ENCODE measurements at regions not wholly inside any gene's neighbourhood (a gene's known extent, or its start where the extent isn't known, plus 50 kb on each side); places are given as distances from the start of the nearest gene placed in this dataset.

DNA sequence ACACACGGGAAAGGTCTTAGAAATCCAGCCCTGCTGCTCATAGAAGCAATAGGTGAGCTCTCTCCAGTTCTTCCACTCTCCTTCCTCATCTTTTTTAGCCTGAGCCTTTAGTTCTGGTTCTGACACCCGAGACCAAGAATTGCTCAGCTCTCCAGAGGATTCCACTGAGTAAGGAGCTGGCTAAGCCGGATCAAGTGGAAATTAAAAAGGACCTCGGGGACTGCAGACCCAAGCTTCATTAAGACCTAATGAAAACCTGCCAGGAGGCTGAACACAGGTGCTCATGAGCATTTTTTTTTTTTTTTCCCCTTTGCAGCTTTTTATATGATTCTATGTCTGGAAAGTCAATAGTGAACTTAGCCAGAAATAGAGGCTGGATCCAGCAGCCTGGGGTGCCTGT lies 1176.0 kb upstream of the AUTS2 start:
- Histone ChIP-seq H3K4me3 (ENCODE audit: low read depth, low read length) (no peak overlapping the region), H3K27me3 (ENCODE audit: control insufficient read depth, insufficient read depth, low read length) (no peaks in the 10 kb centered on the region), H3K36me3 (ENCODE audit: control insufficient read depth, insufficient read depth, low read length) (no peaks in the 10 kb centered on the region)
- no peak for TF ChIP-seq CTCF (IDR thresholded peaks at IDR 0.05; ENCODE audit: insufficient read depth, low read length, poor library complexity, severe bottlenecking)
- no peak for DNase-seq (ENCODE audit: low read depth)

- H3K4me3 ChIP-seq (ENCODE audit: low read depth, low read length): no peak overlapping the region
- no peak for DNase-seq (ENCODE audit: low read depth)
- H3K27me3 ChIP-seq (ENCODE audit: control insufficient read depth, insufficient read depth, low read length): no peaks in the 10 kb centered on the region
- TF ChIP-seq CTCF (IDR thresholded peaks at IDR 0.05; ENCODE audit: insufficient read depth, low read length, poor library complexity, severe bottlenecking): no peak
- no peaks in the 10 kb centered on the region for H3K36me3 ChIP-seq (ENCODE audit: control insufficient read depth, insufficient read depth, low read length)
Measured at GRCh38 chr7:68423356-68423755, 1174.9 kb upstream of the AUTS2 start.

DNA sequence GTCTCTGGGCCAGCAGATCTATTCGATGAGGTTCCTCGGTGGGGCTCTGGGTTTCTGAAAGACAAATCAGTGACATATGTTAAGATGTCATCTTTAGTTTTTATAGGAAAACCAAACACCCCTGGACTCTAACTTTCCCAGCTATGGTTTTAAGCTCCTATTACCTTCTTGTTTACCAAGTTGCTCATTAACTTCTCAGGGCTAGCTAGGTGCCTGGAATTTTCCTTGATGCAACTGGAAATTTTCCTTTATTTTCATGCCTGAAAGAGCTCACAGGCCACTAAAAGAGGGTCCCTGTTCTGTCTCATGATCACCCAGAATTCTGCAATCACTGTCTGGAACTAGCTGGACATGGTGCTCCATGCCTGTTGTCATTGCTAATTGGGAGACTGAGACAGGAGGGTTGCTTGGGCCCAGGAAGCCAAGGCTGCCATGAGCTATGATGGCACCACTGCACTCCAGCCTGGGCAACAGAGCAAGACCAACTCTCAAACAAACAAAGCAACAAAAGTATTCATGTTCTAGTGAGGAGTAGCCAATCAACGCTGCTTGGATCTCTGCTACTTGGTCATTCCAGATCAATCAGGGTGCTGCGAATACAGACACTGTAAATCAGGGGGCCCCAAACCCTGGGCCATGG lies 1173.5 kb upstream of the AUTS2 start:
- no peaks in the 10 kb centered on the region for H3K27me3 ChIP-seq (ENCODE audit: control insufficient read depth, insufficient read depth, low read length)
- no peak for TF ChIP-seq CTCF (IDR thresholded peaks at IDR 0.05; ENCODE audit: insufficient read depth, low read length, poor library complexity, severe bottlenecking)
- no peak for DNase-seq (ENCODE audit: low read depth)
- H3K36me3 ChIP-seq (ENCODE audit: control insufficient read depth, insufficient read depth, low read length): no peaks in the 10 kb centered on the region
- H3K4me3 ChIP-seq (ENCODE audit: low read depth, low read length): no peak overlapping the region

DNA sequence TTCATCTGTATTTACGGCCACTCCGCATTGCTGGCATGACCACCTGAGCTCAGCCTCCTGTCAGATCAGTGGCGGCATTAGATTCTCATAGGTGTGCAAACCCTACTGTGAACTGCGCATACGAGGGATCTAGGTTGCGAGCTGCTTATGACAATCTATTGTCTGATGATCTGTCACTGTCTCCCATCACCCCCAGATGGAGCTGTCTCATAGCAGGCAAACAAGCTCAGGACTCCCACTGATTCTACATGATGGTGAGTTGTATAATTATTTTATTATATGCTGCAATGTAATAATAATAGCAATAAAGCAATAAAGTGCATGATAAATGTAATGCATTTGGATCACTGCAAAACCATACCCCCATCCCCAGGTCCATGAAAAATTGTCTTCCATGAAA lies 1172.9 kb upstream of the AUTS2 start:
- no peak for DNase-seq (ENCODE audit: low read depth)
- no peak overlapping the region for H3K4me3 ChIP-seq (ENCODE audit: low read depth, low read length)
- no peaks in the 10 kb centered on the region for H3K27me3 ChIP-seq (ENCODE audit: control insufficient read depth, insufficient read depth, low read length)
- H3K36me3 ChIP-seq (ENCODE audit: control insufficient read depth, insufficient read depth, low read length): no peaks in the 10 kb centered on the region
- no peak for TF ChIP-seq CTCF (IDR thresholded peaks at IDR 0.05; ENCODE audit: insufficient read depth, low read length, poor library complexity, severe bottlenecking)

- no peak for DNase-seq (ENCODE audit: low read depth)
- Histone ChIP-seq H3K27me3 (ENCODE audit: control insufficient read depth, insufficient read depth, low read length) (no peaks in the 10 kb centered on the region), H3K36me3 (ENCODE audit: control insufficient read depth, insufficient read depth, low read length) (no peaks in the 10 kb centered on the region), H3K4me3 (ENCODE audit: low read depth, low read length) (no peak overlapping the region)
- TF ChIP-seq CTCF (IDR thresholded peaks at IDR 0.05; ENCODE audit: insufficient read depth, low read length, poor library complexity, severe bottlenecking): no peak
Measured at GRCh38 chr7:68429411-68430117, 1168.7 kb upstream of the AUTS2 start.

- Histone ChIP-seq H3K27me3 (ENCODE audit: control insufficient read depth, insufficient read depth, low read length) (no peaks in the 10 kb centered on the region), H3K36me3 (ENCODE audit: control insufficient read depth, insufficient read depth, low read length) (no peaks in the 10 kb centered on the region)
- TF ChIP-seq CTCF (IDR thresholded peaks at IDR 0.05; ENCODE audit: insufficient read depth, low read length, poor library complexity, severe bottlenecking): no peak
Measured at GRCh38 chr7:68432585-68432984, 1165.7 kb upstream of the AUTS2 start.

More at GRCh38 chr7:68432585-68432984, 1165.7 kb upstream of the AUTS2 start:
- H3K4me3 ChIP-seq (ENCODE audit: low read depth, low read length): no peak overlapping the region
- no peak for DNase-seq (ENCODE audit: low read depth)
